HG03342 (cell line): ENCODE measurements at regions not wholly inside any gene's neighbourhood (a gene's known extent, or its start where the extent isn't known, plus 50 kb on each side); places are given as distances from the start of the nearest gene placed in this dataset.

Experiments
- ATAC-seq: cut with Tn5 transposase; IDR thresholded peaks from one replicate; pipeline ENCODE4 v1.9.1; 2021; ENCODE audit warnings: mild to moderate bottlenecking, moderate library complexity; ENCODE audit not compliant: unreplicated experiment

DNA sequence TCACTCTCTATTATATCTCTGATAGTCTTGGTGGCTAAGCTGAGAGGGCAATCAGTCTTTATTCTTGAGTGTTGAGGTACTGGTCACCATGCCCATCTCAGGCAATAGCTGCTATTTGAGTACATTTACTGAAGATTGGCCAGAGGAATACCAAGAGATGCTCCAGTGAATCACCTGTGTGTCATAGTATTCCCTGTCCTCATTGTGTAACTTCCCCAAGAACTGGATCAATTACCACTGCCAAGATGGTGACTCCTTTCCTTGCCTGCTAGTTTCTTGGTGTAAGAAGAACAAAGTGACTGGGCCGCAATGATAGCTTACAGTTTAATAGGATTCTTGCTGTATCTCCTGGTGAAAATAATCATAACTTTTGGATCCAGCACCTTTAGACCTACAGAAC is 418.7 kb upstream of the KIF2A start:
- no peak for ATAC-seq

DNA sequence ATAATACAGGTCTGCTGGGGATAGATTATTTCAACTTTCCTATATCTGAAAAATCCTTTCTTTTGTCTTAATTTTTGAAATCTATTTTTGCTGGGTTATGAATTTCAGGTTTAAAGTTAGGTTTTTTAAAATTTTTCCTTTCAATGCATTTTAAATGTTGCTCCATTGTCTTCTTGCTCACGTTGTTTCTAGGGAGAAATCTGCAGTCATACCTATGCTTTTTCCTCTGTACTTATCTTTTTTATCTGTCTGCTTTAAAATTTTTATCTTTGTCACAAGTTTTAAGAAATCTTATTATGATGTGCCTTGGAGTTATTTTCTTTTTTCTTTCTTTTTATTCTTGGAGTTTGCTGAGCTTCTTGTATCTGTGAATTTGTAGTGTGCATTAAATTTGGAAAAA is 412.0 kb upstream of the KIF2A start:
- ATAC-seq, result no peak

DNA sequence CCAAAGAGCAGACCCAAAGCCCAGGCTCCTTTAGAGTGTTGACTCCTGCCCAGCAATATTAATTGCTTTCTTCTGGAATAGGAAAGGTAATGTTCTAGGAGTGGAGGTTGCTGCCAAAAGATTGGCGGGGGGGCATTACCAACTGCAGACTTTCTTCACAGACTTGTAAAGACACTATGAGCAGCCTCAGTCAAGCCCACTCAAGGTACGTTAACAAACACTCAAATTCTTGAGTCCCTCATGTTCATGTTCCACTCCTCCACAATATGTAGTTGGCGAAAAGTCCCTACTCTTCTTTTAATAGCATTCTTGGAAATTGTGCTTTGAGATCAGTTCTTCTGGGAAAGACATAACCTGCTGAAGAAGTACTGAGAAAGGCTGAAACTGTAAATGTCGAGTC is 409.2 kb upstream of the KIF2A start:
- no peak for ATAC-seq

- ATAC-seq, result no peak
Measured at GRCh38 chr5:61897251-61897650, 408.8 kb upstream of the KIF2A start.

- ATAC-seq, result no peak
Measured at GRCh38 chr5:61901997-61902396, 404.0 kb upstream of the KIF2A start.

- ATAC-seq, result no peak
Measured at GRCh38 chr5:61904730-61905129, 401.3 kb upstream of the KIF2A start.

- ATAC-seq, result no peak
Measured at GRCh38 chr5:61905613-61906012, 400.4 kb upstream of the KIF2A start.

DNA sequence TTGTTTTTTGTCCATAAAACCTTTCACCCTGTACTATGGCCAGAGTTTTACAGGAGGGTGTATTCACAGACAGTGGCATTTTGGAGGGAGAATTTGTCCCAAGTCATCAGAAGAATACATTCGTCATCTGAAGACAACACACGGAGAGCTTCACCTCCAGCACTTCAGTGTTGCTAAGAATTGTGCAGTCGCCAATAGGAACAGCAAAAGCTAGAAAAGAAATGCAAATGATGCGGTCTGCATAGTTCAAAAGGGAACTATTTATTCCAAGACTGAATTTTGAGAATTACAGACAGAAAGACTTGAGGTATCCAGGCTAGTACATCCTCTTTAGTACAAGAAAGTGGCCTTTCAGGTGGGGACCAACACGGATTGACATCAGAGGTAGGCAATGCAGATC is 399.2 kb upstream of the KIF2A start:
- no peak for ATAC-seq

GRCh38 chr5:61907995-61908394 is 398.0 kb upstream of the KIF2A start:
- no peak for ATAC-seq

DNA sequence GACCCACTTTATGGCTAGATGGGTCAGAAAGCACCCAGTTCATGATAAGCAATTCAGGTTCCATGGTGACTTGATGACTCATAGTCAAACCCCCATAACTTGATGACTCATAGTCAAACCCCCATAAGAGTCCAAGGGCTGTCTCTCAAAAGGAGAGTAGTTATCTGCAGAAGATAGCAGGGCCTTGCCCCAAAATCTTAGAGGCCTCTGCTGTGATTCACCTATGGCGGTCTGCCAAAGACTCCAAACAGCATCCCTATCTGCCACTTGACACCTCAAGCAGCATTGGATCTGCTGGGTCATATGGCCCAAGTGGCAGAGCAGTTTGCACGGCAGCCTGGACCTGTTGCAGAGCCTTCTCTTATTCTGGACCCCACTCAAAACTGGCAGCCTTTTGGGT is 395.2 kb upstream of the KIF2A start:
- no peak for ATAC-seq

DNA sequence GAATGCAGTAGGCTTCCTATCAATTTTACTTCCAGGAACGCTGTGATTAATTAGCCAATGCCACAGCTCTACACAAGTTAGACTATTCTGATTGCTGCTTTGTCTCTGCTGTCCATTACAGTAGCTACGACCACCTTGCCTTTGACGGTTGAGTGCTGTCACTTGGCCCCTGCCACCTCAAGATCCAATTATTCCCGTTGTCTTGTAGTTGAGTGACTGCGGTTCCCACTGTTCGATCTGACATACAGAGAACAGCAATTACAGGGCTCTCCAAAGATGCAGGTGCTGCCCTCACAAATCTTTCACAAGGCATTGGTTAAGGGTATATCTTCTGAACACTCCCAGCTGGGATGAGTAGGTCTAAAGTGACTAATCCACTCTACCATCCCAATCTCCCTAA is 393.4 kb upstream of the KIF2A start:
- no peak for ATAC-seq

- no peak for ATAC-seq
Measured at GRCh38 chr5:61915646-61916045, 390.4 kb upstream of the KIF2A start.

GRCh38 chr5:61916621-61917620 is 389.1 kb upstream of the KIF2A start:
- ATAC-seq, result no peak

DNA sequence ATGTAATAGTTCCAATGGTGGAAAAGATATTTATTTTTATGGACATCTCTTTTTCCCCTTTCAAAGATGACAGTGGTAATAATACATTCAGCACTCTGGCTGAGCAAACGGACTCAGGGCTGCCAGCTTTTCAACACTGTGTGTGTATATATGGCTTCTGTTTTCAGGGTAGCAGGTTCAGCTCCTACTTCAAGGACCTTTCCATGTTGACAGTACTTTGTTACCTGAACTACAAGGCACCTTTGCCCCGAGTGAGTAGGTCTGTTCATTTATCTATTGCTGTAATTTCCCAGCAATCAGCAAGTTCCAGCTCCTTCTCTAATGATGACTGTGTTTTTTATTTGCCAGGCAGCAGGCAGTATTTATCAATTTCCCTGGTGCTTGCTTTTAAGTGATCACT is 387.4 kb upstream of the KIF2A start:
- ATAC-seq, result no peak

- ATAC-seq, result no peak
Measured at GRCh38 chr5:61919920-61920319, 386.1 kb upstream of the KIF2A start.

GRCh38 chr5:61924251-61924650 is 381.8 kb upstream of the KIF2A start:
- no peak for ATAC-seq

GRCh38 chr5:61926911-61927310 is 379.1 kb upstream of the KIF2A start:
- no peak for ATAC-seq

- no peak for ATAC-seq
Measured at GRCh38 chr5:61931236-61931635, 374.8 kb upstream of the KIF2A start.

- no peak for ATAC-seq
Measured at GRCh38 chr5:61933787-61934626, 372.0 kb upstream of the KIF2A start.

GRCh38 chr5:61941637-61942036 is 364.4 kb upstream of the KIF2A start:
- ATAC-seq, result no peak

GRCh38 chr5:61942462-61943049 is 363.4 kb upstream of the KIF2A start:
- no peak for ATAC-seq
